Neutrophil (primary cell): ENCODE measurements at regions not wholly inside any gene's neighbourhood (a gene's known extent, or its start where the extent isn't known, plus 50 kb on each side); places are given as distances from the start of the nearest gene placed in this dataset.

Experiments
- H3K27ac ChIP-seq: fragments of 200-600 bp; sonication (generic); 2 replicates; pipeline ENCODE4 v1.5.1; 2016; ENCODE audit warnings: mild to moderate bottlenecking, moderate library complexity
- H3K27me3 ChIP-seq: fragments of 200-600 bp; sonication (generic); 2 replicates; pipeline ENCODE4 v1.6.0; 2016; ENCODE audit warnings: mild to moderate bottlenecking
- H3K36me3 ChIP-seq: fragments of 200-600 bp; sonication (generic); 2 replicates; pipeline ENCODE4 v1.5.1; 2017
- H3K4me1 ChIP-seq, 2 experiments: fragments of 200-600 bp in 1 of 2; sonication (generic) in 1 of 2; 1 replicate in 1 of 2; 2 replicates in 1 of 2; pipeline versions ENCODE4 v1.5.1 to v1.6.1; 2013 to 2016; ENCODE audit warnings: low read depth in 1 of 2, low read length in 1 of 2, mild to moderate bottlenecking in 1 of 2, moderate library complexity in 1 of 2; ENCODE audit not compliant: control insufficient read depth in 1 of 2, insufficient read depth in 1 of 2
- H3K4me3 ChIP-seq, 2 experiments: fragments of 200-600 bp in 1 of 2; sonication (generic) in 1 of 2; 1 replicate in 1 of 2; 2 replicates in 1 of 2; pipeline ENCODE4 v1.5.1; 2013 to 2016; ENCODE audit warnings: low read depth in 1 of 2, low read length in 1 of 2, mild to moderate bottlenecking in 1 of 2, moderate library complexity in 1 of 2
- H3K9me3 ChIP-seq: fragments of 200-600 bp; sonication (generic); 2 replicates; pipeline ENCODE4 v1.5.1; 2016
- CTCF ChIP-seq: fragments of 200-600 bp; sonication (generic); IDR thresholded peaks from 2 replicates; pipeline ENCODE4 v1.5.1; 2016; ENCODE audit warnings: antibody characterized with exemption

DNA sequence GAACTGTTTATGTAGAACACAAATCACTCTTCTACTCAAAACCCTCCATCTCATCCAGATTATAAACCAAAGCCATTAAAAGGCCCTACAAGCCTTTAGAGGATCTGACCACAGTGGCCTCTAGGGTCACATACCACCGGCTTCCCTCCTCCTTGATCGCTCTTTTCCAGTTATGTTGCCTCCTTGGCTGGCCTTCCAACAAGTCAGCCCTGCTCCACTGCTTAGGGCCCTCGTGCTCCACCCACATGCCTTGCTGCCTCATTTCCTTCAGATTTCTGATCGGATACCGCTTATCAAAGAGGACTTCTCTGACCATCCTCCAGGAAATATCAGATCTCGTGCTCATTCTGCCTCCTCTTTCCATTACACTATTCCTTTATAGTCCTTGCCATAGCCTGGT is 139.4 kb upstream of the RAI14 start:
- no peak for TF ChIP-seq CTCF
- Histone ChIP-seq H3K36me3 (no peaks in the 10 kb centered on the region), H3K4me1 (no peaks in the 10 kb centered on the region), H3K27ac (no peak overlapping the region), H3K4me3 (no peak overlapping the region), H3K9me3 (no peaks in the 10 kb centered on the region), H3K27me3 (peaks cover 14% of the 10 kb centered on the region)

GRCh38 chr5:34517249-34517648 is 138.9 kb upstream of the RAI14 start:
- Histone ChIP-seq H3K4me1 (no peaks in the 10 kb centered on the region), H3K27ac (no peak overlapping the region), H3K27me3 (peaks cover 14% of the 10 kb centered on the region), H3K4me3 (no peak overlapping the region), H3K9me3 (no peaks in the 10 kb centered on the region), H3K36me3 (no peaks in the 10 kb centered on the region)
- no peak for TF ChIP-seq CTCF

DNA sequence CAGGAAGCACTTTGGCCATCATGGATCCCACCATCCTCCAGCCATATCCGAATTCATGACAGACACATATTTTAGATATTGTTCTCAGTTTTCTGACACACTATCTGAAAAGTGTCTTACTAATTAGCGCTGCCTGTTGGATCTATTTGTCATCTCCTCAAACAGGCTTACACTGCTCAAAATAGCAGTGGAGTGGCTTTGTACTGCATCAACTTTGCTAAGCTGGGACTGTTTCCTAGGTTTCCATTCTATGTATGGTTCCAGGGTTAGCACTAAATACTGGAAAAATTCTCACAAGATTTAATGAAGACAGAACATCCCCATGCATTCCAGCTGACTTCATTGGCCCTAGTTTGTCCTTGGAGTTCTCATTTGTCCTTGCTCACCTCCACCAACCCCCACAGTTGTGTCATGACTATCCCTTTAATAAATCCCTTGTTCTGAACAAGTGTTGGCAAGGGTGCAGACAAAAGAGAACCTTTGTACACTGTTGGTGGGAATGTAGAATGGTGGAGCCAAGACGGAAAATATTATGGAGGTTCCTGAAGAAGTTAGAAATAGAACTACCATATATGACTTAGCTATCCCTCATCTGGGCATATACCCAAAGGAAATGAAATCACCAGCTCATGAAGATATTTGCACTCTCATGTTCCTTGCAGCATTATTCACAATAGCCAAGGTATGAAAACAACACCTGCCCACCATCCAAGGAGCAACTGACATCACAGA is 136.5 kb upstream of the RAI14 start:
- Histone ChIP-seq H3K4me3 (no peak overlapping the region), H3K27me3 (peaks cover 14% of the 10 kb centered on the region), H3K27ac (no peak overlapping the region), H3K36me3 (no peaks in the 10 kb centered on the region), H3K4me1 (no peaks in the 10 kb centered on the region), H3K9me3 (no peaks in the 10 kb centered on the region)
- no peak for TF ChIP-seq CTCF

- Histone ChIP-seq H3K9me3 (no peaks in the 10 kb centered on the region), H3K27me3 (peaks cover 12% of the 10 kb centered on the region), H3K4me1 (no peaks in the 10 kb centered on the region), H3K27ac (no peak overlapping the region), H3K4me3 (no peak overlapping the region), H3K36me3 (no peaks in the 10 kb centered on the region)
- TF ChIP-seq CTCF = no peak
Observed at GRCh38 chr5:34521628-34522290, 134.4 kb upstream of the RAI14 start.

GRCh38 chr5:34522599-34523386 is 133.3 kb upstream of the RAI14 start:
- TF ChIP-seq CTCF = no peak
- Histone ChIP-seq H3K36me3 (no peaks in the 10 kb centered on the region), H3K27me3 (peaks cover 1% of the 10 kb centered on the region), H3K9me3 (no peaks in the 10 kb centered on the region), H3K27ac (no peak overlapping the region), H3K4me3 (no peak overlapping the region), H3K4me1 (no peaks in the 10 kb centered on the region)
